ENCODE measurements at regions not wholly inside any gene's neighbourhood (a gene's known extent, or its start where the extent isn't known, plus 50 kb on each side); places are given as distances from the start of the nearest gene placed in this dataset.

GRCh38 chr4:37014584-37014983, 230.0 kb upstream of the NWD2 start:
- TF ChIP-seq, protein P1, sequence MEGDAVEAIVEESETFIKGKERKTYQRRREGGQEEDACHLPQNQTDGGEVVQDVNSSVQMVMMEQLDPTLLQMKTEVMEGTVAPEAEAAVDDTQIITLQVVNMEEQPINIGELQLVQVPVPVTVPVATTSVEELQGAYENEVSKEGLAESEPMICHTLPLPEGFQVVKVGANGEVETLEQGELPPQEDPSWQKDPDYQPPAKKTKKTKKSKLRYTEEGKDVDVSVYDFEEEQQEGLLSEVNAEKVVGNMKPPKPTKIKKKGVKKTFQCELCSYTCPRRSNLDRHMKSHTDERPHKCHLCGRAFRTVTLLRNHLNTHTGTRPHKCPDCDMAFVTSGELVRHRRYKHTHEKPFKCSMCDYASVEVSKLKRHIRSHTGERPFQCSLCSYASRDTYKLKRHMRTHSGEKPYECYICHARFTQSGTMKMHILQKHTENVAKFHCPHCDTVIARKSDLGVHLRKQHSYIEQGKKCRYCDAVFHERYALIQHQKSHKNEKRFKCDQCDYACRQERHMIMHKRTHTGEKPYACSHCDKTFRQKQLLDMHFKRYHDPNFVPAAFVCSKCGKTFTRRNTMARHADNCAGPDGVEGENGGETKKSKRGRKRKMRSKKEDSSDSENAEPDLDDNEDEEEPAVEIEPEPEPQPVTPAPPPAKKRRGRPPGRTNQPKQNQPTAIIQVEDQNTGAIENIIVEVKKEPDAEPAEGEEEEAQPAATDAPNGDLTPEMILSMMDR (IDR thresholded peaks at IDR 0.05), result no peak
- no peak for TF ChIP-seq ZFX (IDR thresholded peaks at IDR 0.05; ENCODE audit: borderline replicate concordance)

DNA sequence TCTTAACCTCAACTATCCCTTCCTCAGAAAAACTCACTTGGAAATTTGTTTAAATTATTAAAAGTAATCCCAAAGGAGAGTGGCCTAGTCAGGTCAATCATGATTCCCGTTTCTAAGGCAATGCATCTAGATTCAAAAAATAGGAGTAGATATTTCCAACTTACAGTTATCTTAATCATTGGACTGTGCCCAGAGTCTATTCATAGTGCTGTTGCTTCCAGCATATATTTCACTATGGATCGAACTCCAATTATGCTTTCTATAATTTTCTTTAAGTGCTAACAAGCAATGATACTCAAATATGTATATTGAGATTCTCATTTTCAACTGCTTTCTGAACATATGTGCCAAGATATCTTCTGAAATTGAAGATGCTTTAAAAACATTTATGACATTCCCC, 229.2 kb upstream of the NWD2 start:
- H3K27ac ChIP-seq, result no peak overlapping the region
- no peak for TF ChIP-seq ZFX (IDR thresholded peaks at IDR 0.05; ENCODE audit: borderline replicate concordance)

More at GRCh38 chr4:37014584-37014983, 230.0 kb upstream of the NWD2 start:
- H3K27ac ChIP-seq, result no peak overlapping the region

DNA sequence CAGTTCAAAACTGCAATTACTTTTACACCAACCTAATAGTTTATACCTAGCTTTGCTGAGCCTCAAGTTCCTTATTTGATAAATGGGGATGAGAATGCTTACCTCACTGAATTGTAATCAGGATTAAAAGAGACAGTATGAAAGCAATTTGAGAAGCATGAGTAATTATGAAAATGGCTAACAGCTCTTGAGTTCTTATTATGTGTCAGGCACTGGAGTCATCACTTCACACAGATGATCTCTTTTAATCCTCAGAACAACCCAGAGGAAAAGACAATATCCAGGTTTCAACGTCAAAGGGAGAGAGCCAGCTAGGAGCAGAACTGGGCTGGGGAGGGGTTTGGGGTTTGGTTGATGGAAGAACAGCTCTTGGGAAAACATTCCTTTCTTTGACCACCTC, 221.0 kb upstream of the NWD2 start:
- H3K27ac ChIP-seq, result no peak overlapping the region
- TF ChIP-seq ZFX (IDR thresholded peaks at IDR 0.05; ENCODE audit: borderline replicate concordance), result no peak
- TF ChIP-seq, protein P1 (IDR thresholded peaks at IDR 0.05), result no peak

GRCh38 chr4:37023996-37024395, 220.5 kb upstream of the NWD2 start:
- TF ChIP-seq, protein P1 (IDR thresholded peaks at IDR 0.05), result no peak
- TF ChIP-seq ZFX (IDR thresholded peaks at IDR 0.05; ENCODE audit: borderline replicate concordance), result no peak
- no peak overlapping the region for H3K27ac ChIP-seq

DNA sequence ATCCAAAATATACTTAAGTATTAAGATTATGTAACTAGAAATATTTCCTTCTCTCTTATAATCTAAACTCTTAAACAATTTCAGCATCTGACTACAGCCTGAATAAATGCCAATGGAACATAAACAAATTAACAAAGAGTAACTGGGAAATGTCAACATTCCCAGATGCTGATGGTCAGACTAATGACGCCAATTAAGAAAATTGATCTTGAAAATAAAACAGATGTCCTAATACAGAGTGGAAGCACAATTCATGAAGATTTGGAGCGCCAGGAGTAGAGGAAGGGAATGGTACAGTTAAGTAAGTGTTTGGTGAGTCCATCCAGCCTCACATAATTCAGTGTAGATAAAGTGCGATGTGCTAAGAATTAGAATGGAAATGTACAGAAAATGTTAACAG, 203.7 kb upstream of the NWD2 start:
- TF ChIP-seq ZFX (IDR thresholded peaks at IDR 0.05; ENCODE audit: borderline replicate concordance), result no peak
- TF ChIP-seq, protein P1 (IDR thresholded peaks at IDR 0.05), result no peak

GRCh38 chr4:37043342-37043741, 201.2 kb upstream of the NWD2 start:
- H3K27ac ChIP-seq, result no peak overlapping the region
- TF ChIP-seq, protein P1 (IDR thresholded peaks at IDR 0.05), result no peak
- no peak for TF ChIP-seq ZFX (IDR thresholded peaks at IDR 0.05; ENCODE audit: borderline replicate concordance)

More for the DNA sequence above, 203.7 kb upstream of the NWD2 start:
- no peak overlapping the region for H3K27ac ChIP-seq

DNA sequence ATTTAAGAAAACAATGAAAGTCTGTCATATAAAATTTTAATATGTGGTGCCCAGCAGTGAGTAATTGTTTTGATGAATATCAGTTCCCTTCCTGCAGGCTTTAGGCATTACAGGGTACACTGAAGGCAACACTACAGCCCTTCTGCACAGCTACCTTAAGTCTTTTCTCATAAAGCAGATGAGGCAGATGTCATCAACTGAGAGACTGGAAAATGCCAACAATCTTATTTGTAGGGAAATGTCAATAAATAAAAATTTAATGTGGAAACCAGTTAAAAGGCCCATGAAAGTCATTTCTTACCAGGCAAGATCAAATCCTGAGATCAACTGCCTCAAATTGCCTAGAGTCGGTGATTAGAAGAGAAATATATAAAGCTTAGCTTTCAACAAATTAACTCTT, 193.4 kb upstream of the NWD2 start:
- no peak for TF ChIP-seq ZFX (IDR thresholded peaks at IDR 0.05; ENCODE audit: borderline replicate concordance)
- TF ChIP-seq, protein P1 (IDR thresholded peaks at IDR 0.05), result no peak
- H3K27ac ChIP-seq, result no peak overlapping the region

- H3K27ac ChIP-seq, result no peak overlapping the region
- TF ChIP-seq, protein P1 (IDR thresholded peaks at IDR 0.05), result no peak
- TF ChIP-seq ZFX (IDR thresholded peaks at IDR 0.05; ENCODE audit: borderline replicate concordance), result no peak
Observed at GRCh38 chr4:37051866-37052265, 192.7 kb upstream of the NWD2 start.
